ENCODE measurements at regions not wholly inside any gene's neighbourhood (a gene's known extent, or its start where the extent isn't known, plus 50 kb on each side); places are given as distances from the start of the nearest gene placed in this dataset.

DNA sequence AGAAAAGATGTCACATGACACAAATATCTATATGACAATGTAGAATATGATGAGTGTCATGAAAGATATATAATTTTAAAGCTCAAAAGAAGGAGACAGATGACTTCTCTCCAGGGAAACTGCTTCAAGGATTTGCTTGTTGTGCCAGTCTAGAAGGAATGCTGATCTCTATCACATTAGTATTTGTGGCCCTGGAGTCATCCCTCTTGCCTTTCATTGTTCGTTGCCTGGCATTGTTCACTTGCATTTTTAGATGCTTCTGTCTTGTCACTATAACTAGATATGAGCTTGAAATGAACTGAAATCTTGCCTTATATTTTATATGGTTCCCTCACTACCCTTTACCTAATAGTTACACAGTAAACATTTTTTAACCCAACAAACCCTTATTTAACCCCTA lies 207.5 kb downstream of the ZNF608 start:
- DNase-seq (ENCODE audit: extremely low spot score), result no peak
- TF ChIP-seq, protein P1, sequence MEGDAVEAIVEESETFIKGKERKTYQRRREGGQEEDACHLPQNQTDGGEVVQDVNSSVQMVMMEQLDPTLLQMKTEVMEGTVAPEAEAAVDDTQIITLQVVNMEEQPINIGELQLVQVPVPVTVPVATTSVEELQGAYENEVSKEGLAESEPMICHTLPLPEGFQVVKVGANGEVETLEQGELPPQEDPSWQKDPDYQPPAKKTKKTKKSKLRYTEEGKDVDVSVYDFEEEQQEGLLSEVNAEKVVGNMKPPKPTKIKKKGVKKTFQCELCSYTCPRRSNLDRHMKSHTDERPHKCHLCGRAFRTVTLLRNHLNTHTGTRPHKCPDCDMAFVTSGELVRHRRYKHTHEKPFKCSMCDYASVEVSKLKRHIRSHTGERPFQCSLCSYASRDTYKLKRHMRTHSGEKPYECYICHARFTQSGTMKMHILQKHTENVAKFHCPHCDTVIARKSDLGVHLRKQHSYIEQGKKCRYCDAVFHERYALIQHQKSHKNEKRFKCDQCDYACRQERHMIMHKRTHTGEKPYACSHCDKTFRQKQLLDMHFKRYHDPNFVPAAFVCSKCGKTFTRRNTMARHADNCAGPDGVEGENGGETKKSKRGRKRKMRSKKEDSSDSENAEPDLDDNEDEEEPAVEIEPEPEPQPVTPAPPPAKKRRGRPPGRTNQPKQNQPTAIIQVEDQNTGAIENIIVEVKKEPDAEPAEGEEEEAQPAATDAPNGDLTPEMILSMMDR (IDR thresholded peaks at IDR 0.05; ENCODE audit: control extremely low read depth, extremely low read depth, low read depth, missing control alignments), result no peak
- ChIA-PET POLR2A (no interaction called here), CTCF (no interaction called here)

DNA sequence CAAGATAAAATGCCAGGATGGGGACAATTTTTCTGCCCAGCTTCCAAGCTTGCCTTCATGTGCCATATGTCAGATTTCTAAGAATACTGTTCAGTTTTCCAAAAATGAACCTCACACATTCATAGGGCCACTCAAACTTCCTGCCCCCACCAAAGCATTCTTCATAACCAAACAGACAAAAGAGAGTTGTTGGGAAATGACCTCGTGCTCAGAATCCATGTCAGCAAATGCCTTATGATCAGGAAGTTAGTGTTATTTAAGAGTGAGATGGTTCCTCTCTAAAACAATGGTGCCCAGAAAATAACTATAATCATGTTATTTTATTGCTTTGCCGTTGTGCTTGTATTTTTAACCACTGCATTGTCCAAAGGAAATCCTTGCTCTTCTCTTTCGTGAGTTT lies 208.2 kb downstream of the ZNF608 start:
- ChIA-PET CTCF (no interaction called here), POLR2A (no interaction called here)
- DNase-seq (ENCODE audit: extremely low spot score), result no peak
- TF ChIP-seq, protein P1 (IDR thresholded peaks at IDR 0.05; ENCODE audit: control extremely low read depth, extremely low read depth, low read depth, missing control alignments), result no peak

DNA sequence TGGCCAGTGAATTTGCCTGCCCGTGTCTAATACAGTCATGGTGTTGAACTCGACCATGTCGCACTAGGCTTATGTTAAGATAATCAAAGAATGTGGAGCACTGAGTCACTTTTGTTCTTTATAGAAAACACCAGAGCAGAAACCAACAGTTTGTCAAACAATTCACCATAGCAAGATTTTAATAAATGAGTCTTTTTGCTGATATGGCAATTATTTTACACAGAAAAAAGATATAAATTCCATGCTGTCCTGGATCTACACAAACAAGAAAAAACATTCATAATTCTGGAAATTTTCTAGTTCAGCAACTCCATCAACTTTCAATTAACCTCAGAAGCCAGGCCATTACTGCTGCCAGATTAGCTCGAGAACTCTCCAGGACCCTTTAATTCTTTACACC lies 208.9 kb downstream of the ZNF608 start:
- no peak for DNase-seq (ENCODE audit: extremely low spot score)
- TF ChIP-seq, protein P1 (IDR thresholded peaks at IDR 0.05; ENCODE audit: control extremely low read depth, extremely low read depth, low read depth, missing control alignments), result no peak
- POLR2A ChIA-PET, result no interaction called here
- CTCF ChIA-PET, result no interaction called here

DNA sequence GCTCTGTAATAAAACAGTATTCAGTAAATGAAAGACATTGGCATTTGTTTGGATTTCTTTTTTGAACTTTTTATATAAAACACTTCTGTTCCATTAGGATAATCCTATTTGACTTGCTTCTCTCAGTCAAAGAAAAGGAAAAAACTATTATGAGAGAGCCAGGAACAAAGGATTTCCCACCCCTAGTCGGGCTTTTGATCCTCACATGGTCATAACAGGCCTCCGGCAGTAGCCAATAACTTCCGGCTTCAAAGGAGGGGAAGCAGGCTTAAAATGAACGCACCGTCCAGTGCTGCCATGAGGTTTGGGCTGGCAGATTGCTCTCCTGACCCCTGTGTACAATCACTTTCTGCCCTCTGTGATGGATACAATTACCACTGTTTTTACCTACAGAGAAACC lies 209.3 kb downstream of the ZNF608 start:
- TF ChIP-seq, protein P1 (IDR thresholded peaks at IDR 0.05; ENCODE audit: control extremely low read depth, extremely low read depth, low read depth, missing control alignments), result no peak
- ChIA-PET CTCF (no interaction called here), POLR2A (no interaction called here)
- DNase-seq (ENCODE audit: extremely low spot score), result no peak

DNA sequence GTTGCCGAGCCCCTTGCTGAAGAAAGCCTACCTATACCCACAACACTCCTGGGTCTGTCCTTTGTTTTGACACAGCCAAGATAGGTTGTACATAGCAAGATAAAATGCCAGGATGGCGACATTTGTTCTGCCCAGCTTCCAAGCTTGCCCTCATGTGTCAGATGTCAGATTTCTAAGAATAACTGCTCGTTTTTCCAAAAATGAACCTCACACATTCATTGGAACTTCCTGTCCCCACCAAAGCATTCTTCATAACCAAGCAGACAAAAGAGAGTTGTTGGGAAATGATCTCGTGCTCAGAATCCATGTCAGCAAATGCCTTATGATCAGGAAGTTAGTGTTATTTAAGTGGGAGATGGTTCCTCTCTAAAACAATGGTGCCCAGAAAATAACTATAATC lies 210.1 kb downstream of the ZNF608 start:
- CTCF ChIA-PET, result no interaction called here
- TF ChIP-seq, protein P1 (IDR thresholded peaks at IDR 0.05; ENCODE audit: control extremely low read depth, extremely low read depth, low read depth, missing control alignments), result no peak
- DNase-seq (ENCODE audit: extremely low spot score), result no peak
- POLR2A ChIA-PET, result no interaction called here

DNA sequence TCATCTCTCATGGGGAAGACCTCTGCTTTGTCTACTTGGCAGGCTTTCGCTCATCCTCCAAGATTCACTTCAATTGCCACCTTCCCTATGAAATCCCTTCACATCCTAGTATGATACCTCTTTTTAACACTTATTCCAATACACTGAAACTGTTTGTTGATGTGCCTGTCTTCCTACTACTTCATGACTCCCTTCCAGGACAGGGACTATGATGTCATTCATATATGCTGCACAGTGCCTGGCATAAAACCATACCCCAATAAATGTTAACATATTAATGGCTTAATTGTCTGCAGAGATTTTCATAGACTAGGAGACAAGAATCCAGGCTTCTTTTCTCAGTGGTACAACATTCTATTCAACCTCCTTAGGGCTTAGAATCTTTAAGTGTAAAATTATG lies 215.5 kb downstream of the ZNF608 start:
- no peak for DNase-seq (ENCODE audit: extremely low spot score)
- ChIA-PET POLR2A (no interaction called here), CTCF (interaction anchor here (1.0 kb wide), 1 partner anchor 10 kb away, joined by 4 read pairs; no protein-coding TSS in a partner anchor)
- TF ChIP-seq, protein P1 (IDR thresholded peaks at IDR 0.05; ENCODE audit: control extremely low read depth, extremely low read depth, low read depth, missing control alignments), result no peak

DNA sequence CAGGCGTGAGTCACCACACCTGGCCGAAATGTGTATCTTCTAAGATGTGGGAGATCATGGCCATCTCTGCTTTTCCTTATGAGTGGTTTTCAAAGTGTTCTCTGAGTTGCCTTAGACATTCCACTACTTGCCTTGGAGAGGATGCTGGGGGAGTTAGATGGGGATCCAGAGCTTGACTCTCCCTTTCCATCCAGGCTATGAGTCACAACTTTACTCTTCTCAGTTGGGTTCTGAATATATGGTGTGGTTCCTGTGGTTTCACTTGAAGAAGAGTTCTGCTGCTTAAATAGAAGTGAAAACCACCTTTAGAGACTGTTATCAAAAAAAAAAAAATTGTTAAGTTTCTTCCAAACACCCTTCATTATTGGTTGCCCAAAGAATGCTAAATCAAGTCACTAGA lies 217.6 kb downstream of the ZNF608 start:
- ChIA-PET CTCF (no interaction called here), POLR2A (no interaction called here)
- DNase-seq (ENCODE audit: extremely low spot score), result no peak
- TF ChIP-seq, protein P1 (IDR thresholded peaks at IDR 0.05; ENCODE audit: control extremely low read depth, extremely low read depth, low read depth, missing control alignments), result no peak
